ENCODE measurements at regions not wholly inside any gene's neighbourhood (a gene's known extent, or its start where the extent isn't known, plus 50 kb on each side); places are given as distances from the start of the nearest gene placed in this dataset.

DNA sequence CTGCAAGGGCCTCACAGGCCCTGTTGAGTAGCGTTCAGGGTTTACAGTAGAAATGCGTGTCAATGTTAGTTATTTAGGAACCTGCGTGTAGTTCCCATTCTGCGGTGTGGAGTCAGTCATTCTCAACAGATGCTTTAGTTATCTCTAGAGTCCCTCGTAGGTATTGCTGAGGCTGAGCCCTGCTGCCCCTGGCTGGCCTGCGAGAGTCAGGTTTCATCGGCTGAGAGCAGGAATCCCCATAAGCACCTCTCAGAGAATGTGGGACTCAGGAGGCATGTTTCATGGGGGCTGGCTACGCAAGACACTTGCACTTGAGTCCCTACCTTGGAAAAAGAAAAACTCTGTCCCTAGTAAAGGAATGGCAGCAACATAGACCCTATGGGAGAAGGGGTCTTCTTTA is 347.5 kb upstream of the ASIC2 start:
- TF ChIP-seq, protein P1, sequence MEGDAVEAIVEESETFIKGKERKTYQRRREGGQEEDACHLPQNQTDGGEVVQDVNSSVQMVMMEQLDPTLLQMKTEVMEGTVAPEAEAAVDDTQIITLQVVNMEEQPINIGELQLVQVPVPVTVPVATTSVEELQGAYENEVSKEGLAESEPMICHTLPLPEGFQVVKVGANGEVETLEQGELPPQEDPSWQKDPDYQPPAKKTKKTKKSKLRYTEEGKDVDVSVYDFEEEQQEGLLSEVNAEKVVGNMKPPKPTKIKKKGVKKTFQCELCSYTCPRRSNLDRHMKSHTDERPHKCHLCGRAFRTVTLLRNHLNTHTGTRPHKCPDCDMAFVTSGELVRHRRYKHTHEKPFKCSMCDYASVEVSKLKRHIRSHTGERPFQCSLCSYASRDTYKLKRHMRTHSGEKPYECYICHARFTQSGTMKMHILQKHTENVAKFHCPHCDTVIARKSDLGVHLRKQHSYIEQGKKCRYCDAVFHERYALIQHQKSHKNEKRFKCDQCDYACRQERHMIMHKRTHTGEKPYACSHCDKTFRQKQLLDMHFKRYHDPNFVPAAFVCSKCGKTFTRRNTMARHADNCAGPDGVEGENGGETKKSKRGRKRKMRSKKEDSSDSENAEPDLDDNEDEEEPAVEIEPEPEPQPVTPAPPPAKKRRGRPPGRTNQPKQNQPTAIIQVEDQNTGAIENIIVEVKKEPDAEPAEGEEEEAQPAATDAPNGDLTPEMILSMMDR (IDR thresholded peaks at IDR 0.05; ENCODE audit: low read length) = no peak
- TF ChIP-seq EZH2 (IDR thresholded peaks at IDR 0.05; ENCODE audit: borderline replicate concordance, low read length) = no peak
